ENCODE measurements at regions not wholly inside any gene's neighbourhood (a gene's known extent, or its start where the extent isn't known, plus 50 kb on each side); places are given as distances from the start of the nearest gene placed in this dataset.
A peak's percentile ranks its signal among the peaks of the same experiment; 100 is the strongest.

- TF ChIP-seq EZH2phosphoT487 (IDR thresholded peaks at IDR 0.05; ENCODE audit: borderline replicate concordance, low read depth, low read length) (no peak), CTCF (conservative IDR thresholded peaks at IDR 0.05; ENCODE audit: low read length) (no peak)
- ChIA-PET POLR2A (no interaction called here), CTCF (ENCODE audit: unreplicated experiment) (no interaction called here)
- BruUV-seq (replicated peaks): no TSS peak
- Histone ChIP-seq H3K4me3 (ENCODE audit: low read depth, low read length, poor library complexity, severe bottlenecking) (no peak overlapping the region), H3K79me2 (ENCODE audit: insufficient read depth, low read depth, low read length) (no peaks in the 10 kb centered on the region), H2AFZ (ENCODE audit: low read length) (no peak overlapping the region), H3K36me3 (ENCODE audit: insufficient read depth, low read length) (no peaks in the 10 kb centered on the region), H3K4me2 (ENCODE audit: low read length) (no peak overlapping the region), H3K27ac (ENCODE audit: low read depth, low read length, poor library complexity, severe bottlenecking) (no peak overlapping the region), H3K9me2 (ENCODE audit: insufficient read depth, low read length) (no peaks in the 10 kb centered on the region), H4K20me1 (ENCODE audit: insufficient read depth, low read length) (no peaks in the 10 kb centered on the region), H3K9me3 (ENCODE audit: low read length) (no peaks in the 10 kb centered on the region), H3K4me1 (ENCODE audit: insufficient read depth, low read length, poor library complexity, severe bottlenecking) (no peaks in the 10 kb centered on the region)
- DNase-seq (ENCODE audit: low spot score): no peak
- intact Hi-C loops (cut with micrococcal nuclease; ENCODE audit: unreplicated experiment): no loop called here
Measured at GRCh38 chr6:1496836-1497760, 107.7 kb downstream of the FOXF2 start.

- no peak overlapping the region for H2AFZ ChIP-seq (ENCODE audit: low read length)
- H3K9me3 ChIP-seq (ENCODE audit: low read length): no peaks in the 10 kb centered on the region
- H3K27ac ChIP-seq (ENCODE audit: low read depth, low read length, poor library complexity, severe bottlenecking): no peak overlapping the region
- no peaks in the 10 kb centered on the region for H3K9me2 ChIP-seq (ENCODE audit: insufficient read depth, low read length)
- no peak for TF ChIP-seq EZH2phosphoT487 (IDR thresholded peaks at IDR 0.05; ENCODE audit: borderline replicate concordance, low read depth, low read length)
- no peak for TF ChIP-seq CTCF (conservative IDR thresholded peaks at IDR 0.05; ENCODE audit: low read length)
- H3K36me3 ChIP-seq (ENCODE audit: insufficient read depth, low read length): no peaks in the 10 kb centered on the region
- CTCF ChIA-PET (ENCODE audit: unreplicated experiment): no interaction called here
- intact Hi-C loops (cut with micrococcal nuclease; ENCODE audit: unreplicated experiment): no loop called here
- no peaks in the 10 kb centered on the region for H3K4me1 ChIP-seq (ENCODE audit: insufficient read depth, low read length, poor library complexity, severe bottlenecking)
- no peaks in the 10 kb centered on the region for H4K20me1 ChIP-seq (ENCODE audit: insufficient read depth, low read length)
- no peak overlapping the region for H3K4me2 ChIP-seq (ENCODE audit: low read length)
- H3K79me2 ChIP-seq (ENCODE audit: insufficient read depth, low read depth, low read length): no peaks in the 10 kb centered on the region
- POLR2A ChIA-PET: no interaction called here
- no peak for DNase-seq (ENCODE audit: low spot score)
- no peak overlapping the region for H3K4me3 ChIP-seq (ENCODE audit: low read depth, low read length, poor library complexity, severe bottlenecking)
- BruUV-seq (replicated peaks): no TSS peak
Measured at GRCh38 chr6:1497761-1498105, 108.4 kb downstream of the FOXF2 start.

- POLR2A ChIA-PET: no interaction called here
- no TSS peak for BruUV-seq (replicated peaks)
- Histone ChIP-seq H2AFZ (ENCODE audit: low read length) (no peak overlapping the region), H4K20me1 (ENCODE audit: insufficient read depth, low read length) (no peaks in the 10 kb centered on the region), H3K27ac (ENCODE audit: low read depth, low read length, poor library complexity, severe bottlenecking) (no peak overlapping the region), H3K4me3 (ENCODE audit: low read depth, low read length, poor library complexity, severe bottlenecking) (no peak overlapping the region), H3K9me3 (ENCODE audit: low read length) (no peaks in the 10 kb centered on the region), H3K9me2 (ENCODE audit: insufficient read depth, low read length) (no peaks in the 10 kb centered on the region), H3K4me1 (ENCODE audit: insufficient read depth, low read length, poor library complexity, severe bottlenecking) (no peaks in the 10 kb centered on the region), H3K79me2 (ENCODE audit: insufficient read depth, low read depth, low read length) (no peaks in the 10 kb centered on the region), H3K36me3 (ENCODE audit: insufficient read depth, low read length) (no peaks in the 10 kb centered on the region), H3K4me2 (ENCODE audit: low read length) (no peak overlapping the region)
- no peak for DNase-seq (ENCODE audit: low spot score)
- intact Hi-C loops (cut with micrococcal nuclease; ENCODE audit: unreplicated experiment): no loop called here
- TF ChIP-seq EZH2phosphoT487 (IDR thresholded peaks at IDR 0.05; ENCODE audit: borderline replicate concordance, low read depth, low read length) (no peak), CTCF (conservative IDR thresholded peaks at IDR 0.05; ENCODE audit: low read length) (peak; percentile 43; the same call in 1 of the 2 replicates)
- CTCF ChIA-PET (ENCODE audit: unreplicated experiment): no interaction called here
Measured at GRCh38 chr6:1498491-1499113, 109.2 kb downstream of the FOXF2 start.
